Panc1 (cell line): ENCODE measurements at regions not wholly inside any gene's neighbourhood (a gene's known extent, or its start where the extent isn't known, plus 50 kb on each side); places are given as distances from the start of the nearest gene placed in this dataset.

ENCODE experiments used
- ATAC-seq: fragments of 200-7000 bp; cut with Tn5 transposase; 2 replicates; pipeline ENCODE4 v1.9.1; 2020; ENCODE audit warnings: mild to moderate bottlenecking, moderate library complexity
- BruUV-seq: library from RNA; stranded (reverse); fragments of 400-500 nt; replicated peaks from 2 replicates; lab custom pipeline; 2021; lab: Mats Ljungman, UMichigan
- CTCF ChIA-PET: fragments of 300-600 bp; sonication (Branson Sonifier 250); formaldehyde crosslinking; loops from one replicate; lab custom pipeline; 2022; ENCODE audit warnings: antibody characterized with exemption; lab: Charles Lee
- POLR2A ChIA-PET: fragments of 300-600 bp; sonication (Branson Sonifier 250); formaldehyde crosslinking; loops from one replicate; lab custom pipeline; 2022; ENCODE audit warnings: antibody characterized with exemption; lab: Charles Lee
- DNase-seq: peaks from one replicate; pipeline ENCODE4 v3.0.0-alpha.2; 2010; ENCODE audit warnings: low read depth, low spot score
- H3K27ac ChIP-seq: 2 replicates; pipeline ENCODE4 v1.5.1; 2011; ENCODE audit warnings: mild to moderate bottlenecking, low read length, inconsistent platforms
- H3K27me3 ChIP-seq: fragments of 200-500 bp; sonication (Bioruptor generic); 2 replicates; pipeline ENCODE4 v1.6.0; 2014; ENCODE audit warnings: low read length, inconsistent platforms; ENCODE audit not compliant: control insufficient read depth, insufficient read depth
- H3K36me3 ChIP-seq: fragments of 200-500 bp; sonication (Bioruptor generic); 2 replicates; pipeline ENCODE4 v1.5.1; 2014; ENCODE audit warnings: inconsistent platforms, mild to moderate bottlenecking, low read length, moderate library complexity; ENCODE audit not compliant: control insufficient read depth, insufficient read depth
- H3K4me1 ChIP-seq: 2 replicates; pipeline ENCODE4 v1.5.1; 2011; ENCODE audit warnings: inconsistent platforms, mild to moderate bottlenecking, low read length, moderate library complexity; ENCODE audit not compliant: control insufficient read depth, insufficient read depth
- H3K4me3 ChIP-seq, 2 experiments: 2 replicates each; pipeline ENCODE4 v1.5.1; 2011 to 2012; ENCODE audit warnings: low read depth in 2 of 2, low read length in 2 of 2, mild to moderate bottlenecking in 2 of 2, inconsistent platforms in 1 of 2, moderate library complexity in 1 of 2
- H3K9me3 ChIP-seq: fragments of 200-500 bp; sonication (Bioruptor generic); 2 replicates; pipeline ENCODE4 v1.5.1; 2014; ENCODE audit warnings: low read depth, mild to moderate bottlenecking, inconsistent platforms, low read length, moderate library complexity; ENCODE audit not compliant: control insufficient read depth, insufficient read depth
- POLR2AphosphoS5 ChIP-seq: IDR thresholded peaks from 2 replicates; pipeline ENCODE4 v1.6.1; 2012; ENCODE audit warnings: mild to moderate bottlenecking, low read depth, low read length, moderate library complexity
- SIN3A ChIP-seq: IDR thresholded peaks from 2 replicates; pipeline ENCODE4 v1.6.1; 2012; ENCODE audit warnings: low read depth, mild to moderate bottlenecking, low read length, moderate library complexity, borderline replicate concordance; ENCODE audit not compliant: insufficient read depth
- TCF7L2 ChIP-seq: IDR thresholded peaks from 2 replicates; pipeline ENCODE4 v1.6.1; 2011; ENCODE audit warnings: mild to moderate bottlenecking, low read depth, low read length, inconsistent platforms
- in situ Hi-C: cut with HindIII; loops from 2 replicates; pipeline ENCODE4 v1.10.0; 2016; ENCODE audit warnings: low sequenced_read_pairs, low pct_unique_long_range_greater_than_20kb
- intact Hi-C: fragments of 100-400 bp; cut with micrococcal nuclease; formaldehyde crosslinking; loops from one replicate; pipeline ENCODE4 v1.10.0; 2022; ENCODE audit not compliant: unreplicated experiment
- TF ChIP-seq, protein P1 (sequence below): fragments of 450-650 bp; IDR thresholded peaks from 2 replicates; pipeline ENCODE4 v1.5.1; 2017; ENCODE audit warnings: mild to moderate bottlenecking
- TF ChIP-seq, protein P2 (sequence below), 2 experiments: IDR thresholded peaks; 2 replicates each; pipeline ENCODE4 v1.6.1; 2011 to 2012; ENCODE audit warnings: low read depth in 2 of 2, control low read depth in 1 of 2, low read length in 1 of 2, mild to moderate bottlenecking in 1 of 2, moderate library complexity in 1 of 2; ENCODE audit not compliant: insufficient read depth in 1 of 2

DNA sequence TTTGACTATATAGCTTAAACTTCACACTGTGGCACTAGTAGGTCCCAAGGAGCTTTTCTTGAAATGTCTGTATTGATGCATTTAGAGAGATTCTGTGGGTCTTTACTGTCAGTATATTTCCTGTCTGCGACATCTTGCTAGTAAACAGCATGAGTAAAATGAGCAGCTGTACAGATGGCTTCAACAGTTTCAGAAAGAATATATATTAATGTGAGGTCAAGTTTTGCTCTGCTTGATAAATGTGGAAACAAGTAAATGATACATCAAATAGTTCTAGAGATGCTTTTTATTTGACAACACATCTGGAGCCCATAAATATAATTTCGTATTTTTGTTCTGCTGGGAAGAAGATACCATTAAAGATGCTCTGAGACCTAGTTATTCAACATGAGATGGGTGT is 310.9 kb upstream of the COL3A1 start:
- Histone ChIP-seq H3K27ac (no peak overlapping the region), H3K9me3 (no peaks in the 10 kb centered on the region), H3K4me1 (no peaks in the 10 kb centered on the region), H3K27me3 (no peaks in the 10 kb centered on the region), H3K4me3 (no peak overlapping the region), H3K36me3 (no peaks in the 10 kb centered on the region)
- TF ChIP-seq, protein P1, sequence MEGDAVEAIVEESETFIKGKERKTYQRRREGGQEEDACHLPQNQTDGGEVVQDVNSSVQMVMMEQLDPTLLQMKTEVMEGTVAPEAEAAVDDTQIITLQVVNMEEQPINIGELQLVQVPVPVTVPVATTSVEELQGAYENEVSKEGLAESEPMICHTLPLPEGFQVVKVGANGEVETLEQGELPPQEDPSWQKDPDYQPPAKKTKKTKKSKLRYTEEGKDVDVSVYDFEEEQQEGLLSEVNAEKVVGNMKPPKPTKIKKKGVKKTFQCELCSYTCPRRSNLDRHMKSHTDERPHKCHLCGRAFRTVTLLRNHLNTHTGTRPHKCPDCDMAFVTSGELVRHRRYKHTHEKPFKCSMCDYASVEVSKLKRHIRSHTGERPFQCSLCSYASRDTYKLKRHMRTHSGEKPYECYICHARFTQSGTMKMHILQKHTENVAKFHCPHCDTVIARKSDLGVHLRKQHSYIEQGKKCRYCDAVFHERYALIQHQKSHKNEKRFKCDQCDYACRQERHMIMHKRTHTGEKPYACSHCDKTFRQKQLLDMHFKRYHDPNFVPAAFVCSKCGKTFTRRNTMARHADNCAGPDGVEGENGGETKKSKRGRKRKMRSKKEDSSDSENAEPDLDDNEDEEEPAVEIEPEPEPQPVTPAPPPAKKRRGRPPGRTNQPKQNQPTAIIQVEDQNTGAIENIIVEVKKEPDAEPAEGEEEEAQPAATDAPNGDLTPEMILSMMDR = no peak
- TF ChIP-seq TCF7L2 (no peak), SIN3A (no peak), POLR2AphosphoS5 (no peak)
- TF ChIP-seq, protein P2, sequence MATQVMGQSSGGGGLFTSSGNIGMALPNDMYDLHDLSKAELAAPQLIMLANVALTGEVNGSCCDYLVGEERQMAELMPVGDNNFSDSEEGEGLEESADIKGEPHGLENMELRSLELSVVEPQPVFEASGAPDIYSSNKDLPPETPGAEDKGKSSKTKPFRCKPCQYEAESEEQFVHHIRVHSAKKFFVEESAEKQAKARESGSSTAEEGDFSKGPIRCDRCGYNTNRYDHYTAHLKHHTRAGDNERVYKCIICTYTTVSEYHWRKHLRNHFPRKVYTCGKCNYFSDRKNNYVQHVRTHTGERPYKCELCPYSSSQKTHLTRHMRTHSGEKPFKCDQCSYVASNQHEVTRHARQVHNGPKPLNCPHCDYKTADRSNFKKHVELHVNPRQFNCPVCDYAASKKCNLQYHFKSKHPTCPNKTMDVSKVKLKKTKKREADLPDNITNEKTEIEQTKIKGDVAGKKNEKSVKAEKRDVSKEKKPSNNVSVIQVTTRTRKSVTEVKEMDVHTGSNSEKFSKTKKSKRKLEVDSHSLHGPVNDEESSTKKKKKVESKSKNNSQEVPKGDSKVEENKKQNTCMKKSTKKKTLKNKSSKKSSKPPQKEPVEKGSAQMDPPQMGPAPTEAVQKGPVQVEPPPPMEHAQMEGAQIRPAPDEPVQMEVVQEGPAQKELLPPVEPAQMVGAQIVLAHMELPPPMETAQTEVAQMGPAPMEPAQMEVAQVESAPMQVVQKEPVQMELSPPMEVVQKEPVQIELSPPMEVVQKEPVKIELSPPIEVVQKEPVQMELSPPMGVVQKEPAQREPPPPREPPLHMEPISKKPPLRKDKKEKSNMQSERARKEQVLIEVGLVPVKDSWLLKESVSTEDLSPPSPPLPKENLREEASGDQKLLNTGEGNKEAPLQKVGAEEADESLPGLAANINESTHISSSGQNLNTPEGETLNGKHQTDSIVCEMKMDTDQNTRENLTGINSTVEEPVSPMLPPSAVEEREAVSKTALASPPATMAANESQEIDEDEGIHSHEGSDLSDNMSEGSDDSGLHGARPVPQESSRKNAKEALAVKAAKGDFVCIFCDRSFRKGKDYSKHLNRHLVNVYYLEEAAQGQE (IDR thresholded peaks at IDR 0.05; ENCODE audit: insufficient read depth in 1 of 2, low read depth in 2 of 2, low read length in 1 of 2) = no peak
- BruUV-seq = no TSS peak
- ATAC-seq (no peak), DNase-seq (no peak)
- ChIA-PET POLR2A (no interaction called here), CTCF (no interaction called here)
- in situ Hi-C loops = no loop called here
- intact Hi-C loops = no loop called here

DNA sequence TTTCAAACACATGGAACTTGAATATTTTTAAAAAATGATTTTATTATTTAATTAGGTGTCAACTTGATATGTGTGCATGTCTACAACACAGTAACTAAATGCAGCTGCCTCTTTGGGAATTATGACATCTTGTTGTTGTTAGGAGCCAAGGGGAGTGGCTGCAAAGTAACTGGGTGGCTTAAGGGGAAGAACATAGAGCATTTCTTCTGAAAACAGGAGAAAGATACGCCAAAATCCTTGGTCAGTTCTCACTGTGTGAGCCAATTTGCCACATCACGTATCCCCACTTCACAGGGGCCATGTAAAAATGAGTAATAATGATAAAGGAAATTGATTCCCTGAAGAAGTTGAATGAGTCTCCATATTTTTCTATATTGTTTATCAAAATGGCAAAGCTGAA is 309.8 kb upstream of the COL3A1 start:
- BruUV-seq = no TSS peak
- H3K27ac ChIP-seq = no peak overlapping the region
- DNase-seq (no peak), ATAC-seq (no peak)
- TF ChIP-seq, protein P2 (IDR thresholded peaks at IDR 0.05; ENCODE audit: insufficient read depth in 1 of 2, low read depth in 2 of 2, low read length in 1 of 2) = no peak
- no peak for TF ChIP-seq POLR2AphosphoS5
- no peak for TF ChIP-seq SIN3A
- TF ChIP-seq, protein P1 = no peak
- no peak for TF ChIP-seq TCF7L2
- no peaks in the 10 kb centered on the region for H3K27me3 ChIP-seq
- no peaks in the 10 kb centered on the region for H3K36me3 ChIP-seq
- ChIA-PET CTCF (no interaction called here), POLR2A (no interaction called here)
- in situ Hi-C loops (no loop called here), intact Hi-C loops (no loop called here)
- no peak overlapping the region for H3K4me3 ChIP-seq
- H3K9me3 ChIP-seq = no peaks in the 10 kb centered on the region
- no peaks in the 10 kb centered on the region for H3K4me1 ChIP-seq
